Heart left ventricle (tissue), 16 donors: ENCODE measurements at regions not wholly inside any gene's neighbourhood (a gene's known extent, or its start where the extent isn't known, plus 50 kb on each side); places are given as distances from the start of the nearest gene placed in this dataset.

Experiments
- ATAC-seq, 4 donors: fragments of 200-7000 bp; cut with Tn5 transposase; one replicate each; pipeline ENCODE4 v1.9.1; 2020 to 2022; ENCODE audit warnings: moderate library complexity in 4 of 4, mild to moderate bottlenecking in 3 of 4, moderate number of reproducible peaks in 1 of 4
- DNase-seq, 5 donors: peaks; one replicate each; pipeline ENCODE4 v3.0.0-alpha.2; 2020
- H3K27ac ChIP-seq, 12 donors: fragments of 200-600 bp; sonication (generic) in 4 of 12; one replicate each; pipeline versions ENCODE4 v1.5.0 to v1.8.0; 2016 to 2022; ENCODE audit warnings: mild to moderate bottlenecking in 2 of 12
- H3K27me3 ChIP-seq, 9 donors: fragments of 200-600 bp; sonication (generic) in 2 of 9; one replicate each; pipeline versions ENCODE4 v1.5.1 to v1.8.0; 2016 to 2022; ENCODE audit warnings: mild to moderate bottlenecking in 3 of 9
- H3K36me3 ChIP-seq, 9 donors: fragments of 200-600 bp; sonication (generic) in 2 of 9; one replicate each; pipeline versions ENCODE4 v1.5.0 to v1.8.0; 2018 to 2022; ENCODE audit warnings: mild to moderate bottlenecking in 2 of 9
- H3K4me1 ChIP-seq, 12 donors: fragments of 200-600 bp; sonication (generic) in 4 of 12; one replicate each; pipeline versions ENCODE4 v1.5.0 to v1.8.0; 2016 to 2022; ENCODE audit warnings: mild to moderate bottlenecking in 3 of 12
- H3K4me3 ChIP-seq, 12 donors: fragments of 200-600 bp; sonication (generic) in 4 of 12; one replicate each; pipeline versions ENCODE4 v1.5.0 to v1.8.0; 2017 to 2022; ENCODE audit warnings: mild to moderate bottlenecking in 9 of 12, moderate library complexity in 4 of 12
- H3K9me3 ChIP-seq, 12 donors: fragments of 200-600 bp; sonication (generic) in 4 of 12; one replicate each; pipeline versions ENCODE4 v1.5.0 to v1.8.0; 2016 to 2022; ENCODE audit warnings: mild to moderate bottlenecking in 1 of 12
- CTCF ChIP-seq, 12 donors: fragments of 200-600 bp; sonication (generic) in 4 of 12; IDR thresholded peaks; one replicate each; pipeline versions ENCODE4 v1.5.0 to v1.8.0; 2018 to 2022; ENCODE audit warnings: antibody characterized with exemption in 12 of 12, mild to moderate bottlenecking in 5 of 12
- POLR2A ChIP-seq, 2 donors: fragments of 450-650 bp; IDR thresholded peaks; one replicate each; pipeline ENCODE4 v1.6.1; 2017; ENCODE audit warnings: antibody characterized with exemption in 2 of 2, mild to moderate bottlenecking in 2 of 2, moderate library complexity in 2 of 2
- WGBS, 4 donors: extraction: QIAGEN DNeasy Blood & Tissue Kit in 2 of 4; methylation state at CpG; one replicate each; pipeline versions ENCODE4 v1.1.5 to v1.1.7; 2013 to 2018; 5-methylcytosine and 5-hydroxymethylcytosine counted together
- intact Hi-C, 10 donors: fragments of 100-400 bp; cut with DNase I; formaldehyde crosslinking; loops; one replicate each; pipeline versions ENCODE4 v1.11.1 to v1.14.2; 2022
- donor health status: ischemic (EF 13 %, LVEDD 7.1; RV severe dilation, severe dysfunction).
- donor health status: healthy with polysubstance abuse.
- donor health status: DM: no; HTN: yes; CAD: no.
- donor health status: DM: no; HTN: no; CAD: no.
- donor health status: ischemic (EF 25% LVEDD 6.9; RV normal size, moderate dysfunction).
- donor health status: ischemic (EF 25% LVEDD 5.7; RV mildly dilated, moderate dysfunction).
- donor health status: healthy.
- donor health status: DM: yes; HTN: yes; CAD: no.
- donor health status: ischemic (EF 35%, LVEDD 5.7; RV mildly dilated, moderate dysfunction).
- donor health status: nonischemic (EF 11% LVEDD 7.7; RV severe dilation, severe dysfunction).
- donor health status: DM: yes; HTN: yes; CAD: no.
- donor health status: PGD.
- donor health status: ischemic (EF 29% LVEDD 5.4; RV normal size, mild dysfunction).
- donor health status: nonischemic (EF 23%, LVEDD 6.1; RV moderate dilation, normal function).

GRCh38 chr18:73279498-73279897 is 411.7 kb upstream of the NETO1 start:
- 52 to 79% (median 67%) methylated on average over 10 to 11 of the region's 11 CpGs for WGBS, 4 donors
- Histone ChIP-seq H3K36me3 (no peaks in the 10 kb centered on the region), H3K4me1 (no peaks in the 10 kb centered on the region), H3K27ac (peak overlapping the region in 5 of 12 donors; percentile 5 to 59 (median 52)), H3K4me3 (peak overlapping the region in 3 of 12 donors; percentile 4 to 19 (median 7)), H3K9me3 (no peaks in the 10 kb centered on the region), H3K27me3 (no peaks in the 10 kb centered on the region)
- intact Hi-C loops = loop anchor here in 1 of 10 donors (10.0 kb wide), 1 partner anchor 55 kb away; no protein-coding TSS in a partner anchor
- TF ChIP-seq POLR2A (IDR thresholded peaks at IDR 0.05) (no peak), CTCF (IDR thresholded peaks at IDR 0.05) (no peak)
- peak; percentile 57 to 81 (median 69) for DNase-seq
- ATAC-seq = peak; percentile 96 to 99 (median 98)

GRCh38 chr18:73274812-73275621 is 407.2 kb upstream of the NETO1 start:
- no peaks in the 10 kb centered on the region for H3K27me3 ChIP-seq
- H3K9me3 ChIP-seq = no peaks in the 10 kb centered on the region
- DNase-seq = no peak
- H3K4me1 ChIP-seq = no peaks in the 10 kb centered on the region
- H3K27ac ChIP-seq = no peak overlapping the region
- 87 to 91% (median 89%) methylated on average over 9 of the region's 9 CpGs for WGBS, 4 donors
- TF ChIP-seq CTCF (IDR thresholded peaks at IDR 0.05) (no peak), POLR2A (IDR thresholded peaks at IDR 0.05) (no peak)
- no peaks in the 10 kb centered on the region for H3K36me3 ChIP-seq
- intact Hi-C loops = loop anchor here in 1 of 10 donors (10.0 kb wide), 1 partner anchor 60 kb away; no protein-coding TSS in a partner anchor
- ATAC-seq = no peak
- H3K4me3 ChIP-seq = no peak overlapping the region

- no peak for ATAC-seq
- no peaks in the 10 kb centered on the region for H3K4me1 ChIP-seq
- TF ChIP-seq CTCF (IDR thresholded peaks at IDR 0.05) (no peak), POLR2A (IDR thresholded peaks at IDR 0.05) (no peak)
- 56 to 71% (median 66%) methylated on average over 10 of the region's 10 CpGs for WGBS, 4 donors
- no peak overlapping the region for H3K27ac ChIP-seq
- H3K27me3 ChIP-seq = no peaks in the 10 kb centered on the region
- no peak overlapping the region for H3K4me3 ChIP-seq
- no peaks in the 10 kb centered on the region for H3K9me3 ChIP-seq
- DNase-seq = no peak
- intact Hi-C loops = loop anchor here in 1 of 10 donors (10.0 kb wide), 1 partner anchor 64 kb away; no protein-coding TSS in a partner anchor
- H3K36me3 ChIP-seq = no peaks in the 10 kb centered on the region
Measured at GRCh38 chr18:73270920-73271634, 403.3 kb upstream of the NETO1 start.

- Histone ChIP-seq H3K27ac (no peak overlapping the region), H3K27me3 (no peaks in the 10 kb centered on the region), H3K4me1 (no peaks in the 10 kb centered on the region), H3K4me3 (no peak overlapping the region), H3K9me3 (no peaks in the 10 kb centered on the region), H3K36me3 (no peaks in the 10 kb centered on the region)
- intact Hi-C loops = no loop called here
- TF ChIP-seq CTCF (IDR thresholded peaks at IDR 0.05) = no peak
- TF ChIP-seq POLR2A (IDR thresholded peaks at IDR 0.05) = no peak
- 65 to 87% (median 82%) methylated on average over 4 to 5 of the region's 5 CpGs for whole genome bisulfite sequencing, 4 donors
- DNase-seq (no peak), ATAC-seq (no peak)
Measured at GRCh38 chr18:73264562-73264921, 396.8 kb upstream of the NETO1 start.
